Neural progenitor cell (in vitro differentiated cells): ENCODE measurements at regions not wholly inside any gene's neighbourhood (a gene's known extent, or its start where the extent isn't known, plus 50 kb on each side); places are given as distances from the start of the nearest gene placed in this dataset.

Source experiments
- DNase-seq: peaks from one replicate; pipeline ENCODE4 v3.0.0-alpha.2; 2016; ENCODE audit warnings: low spot score
- H2AFZ ChIP-seq: fragments of 200-600 bp; sonication (generic); replicated peaks from 2 replicates; pipeline ENCODE4 v1.6.1; 2016; ENCODE audit warnings: antibody characterized with exemption
- H3F3A ChIP-seq: fragments of 200-600 bp; sonication (generic); 2 replicates; pipeline ENCODE4 v1.6.1; 2016; ENCODE audit warnings: antibody characterized with exemption, low read depth
- H3K27ac ChIP-seq: fragments of 200-600 bp; sonication (generic); 2 replicates; pipeline ENCODE4 v1.5.1; 2016; ENCODE audit warnings: mild to moderate bottlenecking
- H3K27me3 ChIP-seq: fragments of 200-600 bp; sonication (generic); 2 replicates; pipeline ENCODE4 v1.6.1; 2016; ENCODE audit warnings: mild to moderate bottlenecking, moderate library complexity
- H3K36me3 ChIP-seq: fragments of 200-600 bp; sonication (generic); 2 replicates; pipeline ENCODE4 v1.5.1; 2016
- H3K4me1 ChIP-seq: fragments of 200-600 bp; sonication (generic); 2 replicates; pipeline ENCODE4 v1.6.1; 2016; ENCODE audit warnings: mixed run types
- H3K4me2 ChIP-seq: fragments of 200-600 bp; sonication (generic); 2 replicates; pipeline ENCODE4 v1.6.1; 2016
- H3K4me3 ChIP-seq: fragments of 200-600 bp; sonication (generic); 2 replicates; pipeline ENCODE4 v1.5.1; 2016
- H3K79me2 ChIP-seq: fragments of 200-600 bp; sonication (generic); 2 replicates; pipeline ENCODE4 v1.6.1; 2016; ENCODE audit warnings: low read depth
- H3K9ac ChIP-seq: fragments of 200-600 bp; sonication (generic); 2 replicates; pipeline ENCODE4 v1.6.1; 2016
- H3K9me3 ChIP-seq: fragments of 200-600 bp; sonication (generic); 2 replicates; pipeline ENCODE4 v1.5.1; 2016; ENCODE audit warnings: low read depth
- H4K20me1 ChIP-seq: fragments of 200-600 bp; sonication (generic); 2 replicates; pipeline ENCODE4 v1.6.1; 2016; ENCODE audit warnings: low read depth
- H3K27ac Mint-ChIP-seq: 3 replicates; pipeline ENCODE4 v1.8.0; 2021; ENCODE audit warnings: mixed read lengths
- H3K27me3 Mint-ChIP-seq: 2 replicates; pipeline ENCODE4 v1.8.0; 2022; ENCODE audit warnings: low read depth, mild to moderate bottlenecking, inconsistent platforms, moderate library complexity, mixed read lengths; ENCODE audit not compliant: insufficient read depth
- H3K36me3 Mint-ChIP-seq: 3 replicates; pipeline ENCODE4 v1.8.0; 2021; ENCODE audit warnings: mixed read lengths
- H3K4me1 Mint-ChIP-seq: 3 replicates; pipeline ENCODE4 v1.8.0; 2021; ENCODE audit warnings: mixed read lengths
- H3K4me3 Mint-ChIP-seq: 3 replicates; pipeline ENCODE4 v1.8.0; 2021; ENCODE audit warnings: mild to moderate bottlenecking, moderate library complexity, mixed read lengths
- H3K9me3 Mint-ChIP-seq: 3 replicates; pipeline ENCODE4 v1.8.0; 2020; ENCODE audit warnings: mixed read lengths
- EZH2 ChIP-seq: fragments of 200-600 bp; sonication (generic); IDR thresholded peaks from 2 replicates; pipeline ENCODE4 v1.6.1; 2017; ENCODE audit warnings: antibody characterized with exemption, mild to moderate bottlenecking, moderate library complexity
- EZH2phosphoT487 ChIP-seq: fragments of 200-600 bp; sonication (generic); IDR thresholded peaks from 2 replicates; pipeline ENCODE4 v1.6.1; 2017; ENCODE audit warnings: antibody characterized with exemption
- TF ChIP-seq, protein P1 (sequence below): fragments of 200-600 bp; sonication (generic); IDR thresholded peaks from 2 replicates; pipeline ENCODE4 v1.5.1; 2017; ENCODE audit warnings: antibody characterized with exemption, mild to moderate bottlenecking

- Mint-ChIP-seq H3K4me3 (no peak overlapping the region), H3K27ac (no peak overlapping the region), H3K4me1 (peaks cover 15% of the 10 kb centered on the region), H3K27me3 (peaks cover 5% of the 10 kb centered on the region), H3K36me3 (no peaks in the 10 kb centered on the region), H3K9me3 (peaks cover 2% of the 10 kb centered on the region)
- H3K4me3 ChIP-seq = no peak overlapping the region
- no peaks in the 10 kb centered on the region for H3K79me2 ChIP-seq
- no peak for TF ChIP-seq EZH2
- no peak for TF ChIP-seq EZH2phosphoT487
- TF ChIP-seq, protein P1, sequence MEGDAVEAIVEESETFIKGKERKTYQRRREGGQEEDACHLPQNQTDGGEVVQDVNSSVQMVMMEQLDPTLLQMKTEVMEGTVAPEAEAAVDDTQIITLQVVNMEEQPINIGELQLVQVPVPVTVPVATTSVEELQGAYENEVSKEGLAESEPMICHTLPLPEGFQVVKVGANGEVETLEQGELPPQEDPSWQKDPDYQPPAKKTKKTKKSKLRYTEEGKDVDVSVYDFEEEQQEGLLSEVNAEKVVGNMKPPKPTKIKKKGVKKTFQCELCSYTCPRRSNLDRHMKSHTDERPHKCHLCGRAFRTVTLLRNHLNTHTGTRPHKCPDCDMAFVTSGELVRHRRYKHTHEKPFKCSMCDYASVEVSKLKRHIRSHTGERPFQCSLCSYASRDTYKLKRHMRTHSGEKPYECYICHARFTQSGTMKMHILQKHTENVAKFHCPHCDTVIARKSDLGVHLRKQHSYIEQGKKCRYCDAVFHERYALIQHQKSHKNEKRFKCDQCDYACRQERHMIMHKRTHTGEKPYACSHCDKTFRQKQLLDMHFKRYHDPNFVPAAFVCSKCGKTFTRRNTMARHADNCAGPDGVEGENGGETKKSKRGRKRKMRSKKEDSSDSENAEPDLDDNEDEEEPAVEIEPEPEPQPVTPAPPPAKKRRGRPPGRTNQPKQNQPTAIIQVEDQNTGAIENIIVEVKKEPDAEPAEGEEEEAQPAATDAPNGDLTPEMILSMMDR = no peak
- no peak overlapping the region for H2AFZ ChIP-seq
- no peaks in the 10 kb centered on the region for H3K9me3 ChIP-seq
- no peak for DNase-seq
- no peaks in the 10 kb centered on the region for H4K20me1 ChIP-seq
- no peaks in the 10 kb centered on the region for H3F3A ChIP-seq
- no peak overlapping the region for H3K9ac ChIP-seq
- no peaks in the 10 kb centered on the region for H3K4me1 ChIP-seq
- no peak overlapping the region for H3K27ac ChIP-seq
- H3K27me3 ChIP-seq = no peaks in the 10 kb centered on the region
- H3K4me2 ChIP-seq = no peak overlapping the region
- no peaks in the 10 kb centered on the region for H3K36me3 ChIP-seq
Observed at GRCh38 chr5:61617039-61617438, 285.0 kb downstream of the ZSWIM6 start.

DNA sequence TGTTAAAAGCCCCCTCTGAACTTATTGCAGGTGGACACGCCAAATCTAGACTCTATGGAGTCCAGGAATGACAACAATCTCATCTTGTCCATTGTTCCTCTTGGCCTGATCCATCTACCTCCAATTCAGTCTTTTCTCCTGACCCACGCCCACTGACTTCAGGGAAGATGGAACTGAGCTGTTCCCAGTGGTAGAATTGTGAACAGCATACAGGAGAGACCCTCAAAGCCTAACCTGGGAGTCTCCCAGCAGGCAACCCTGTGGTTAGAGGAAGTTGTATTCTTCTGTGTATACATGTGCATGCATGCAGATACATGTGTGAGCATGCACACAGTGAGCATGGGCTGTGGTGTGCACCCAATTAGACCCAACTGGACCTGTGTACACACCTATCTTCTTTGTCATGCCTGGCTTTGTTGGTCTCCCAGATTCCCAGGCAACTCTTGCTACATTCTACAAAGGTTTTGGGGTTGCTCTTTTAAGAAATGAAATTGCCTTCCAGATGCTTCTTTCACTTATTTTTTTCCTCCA is 286.0 kb downstream of the ZSWIM6 start:
- Histone ChIP-seq H3K27me3 (no peaks in the 10 kb centered on the region), H4K20me1 (no peaks in the 10 kb centered on the region), H3K4me2 (no peak overlapping the region), H3K36me3 (no peaks in the 10 kb centered on the region), H2AFZ (no peak overlapping the region), H3F3A (no peaks in the 10 kb centered on the region), H3K9ac (no peak overlapping the region), H3K4me3 (no peak overlapping the region), H3K9me3 (no peaks in the 10 kb centered on the region), H3K79me2 (no peaks in the 10 kb centered on the region), H3K4me1 (no peaks in the 10 kb centered on the region), H3K27ac (no peak overlapping the region)
- H3K36me3 Mint-ChIP-seq = no peaks in the 10 kb centered on the region
- TF ChIP-seq, protein P1 = no peak
- no peak for TF ChIP-seq EZH2phosphoT487
- TF ChIP-seq EZH2 = no peak
- no peak overlapping the region for H3K27ac Mint-ChIP-seq
- peaks cover 2% of the 10 kb centered on the region for H3K27me3 Mint-ChIP-seq
- DNase-seq = no peak
- H3K4me3 Mint-ChIP-seq = no peak overlapping the region
- peaks cover 2% of the 10 kb centered on the region for H3K9me3 Mint-ChIP-seq
- peaks cover 6% of the 10 kb centered on the region for H3K4me1 Mint-ChIP-seq

DNA sequence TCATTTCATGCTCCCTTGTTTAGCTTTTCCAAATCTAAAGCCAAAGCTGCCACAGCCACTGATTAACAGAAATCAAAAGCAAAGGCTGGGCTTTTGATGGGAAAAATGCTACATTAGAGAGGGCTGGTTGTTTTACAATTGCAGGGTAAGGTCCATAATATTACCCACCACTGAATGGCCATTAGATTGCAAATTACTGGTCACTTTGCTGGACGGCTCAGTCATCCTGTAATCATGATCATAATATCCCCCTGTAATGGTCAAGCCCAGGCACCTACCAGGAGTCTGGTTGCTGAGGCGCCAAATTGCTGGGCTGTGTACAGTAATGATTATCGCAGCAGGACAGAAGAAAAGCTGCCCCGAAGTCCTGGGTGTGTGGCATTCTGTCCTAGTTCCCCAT is 286.5 kb downstream of the ZSWIM6 start:
- H3K4me1 Mint-ChIP-seq = peaks cover 4% of the 10 kb centered on the region
- H3K27me3 Mint-ChIP-seq = peaks cover 2% of the 10 kb centered on the region
- Histone ChIP-seq H3K9me3 (no peaks in the 10 kb centered on the region), H3K79me2 (no peaks in the 10 kb centered on the region), H3K4me1 (no peaks in the 10 kb centered on the region), H3F3A (peaks cover 4% of the 10 kb centered on the region), H3K4me3 (no peak overlapping the region), H3K27ac (no peak overlapping the region), H3K4me2 (no peak overlapping the region), H3K36me3 (no peaks in the 10 kb centered on the region), H3K27me3 (no peaks in the 10 kb centered on the region), H2AFZ (no peak overlapping the region), H4K20me1 (no peaks in the 10 kb centered on the region), H3K9ac (no peak overlapping the region)
- no peak overlapping the region for H3K27ac Mint-ChIP-seq
- H3K4me3 Mint-ChIP-seq = no peak overlapping the region
- TF ChIP-seq EZH2phosphoT487 (no peak), EZH2 (no peak)
- TF ChIP-seq, protein P1 = no peak
- peaks cover 2% of the 10 kb centered on the region for H3K9me3 Mint-ChIP-seq
- no peaks in the 10 kb centered on the region for H3K36me3 Mint-ChIP-seq
- DNase-seq = no peak
